HepG2 (cell line): ENCODE measurements at regions not wholly inside any gene's neighbourhood (a gene's known extent, or its start where the extent isn't known, plus 50 kb on each side); places are given as distances from the start of the nearest gene placed in this dataset.

Source experiments
- EP300 ChIP-seq, 3 experiments: sonication (generic) in 1 of 3; formaldehyde crosslinking in 1 of 3; IDR thresholded peaks; 2 replicates each; pipeline versions ENCODE4 v1.5.1 to v1.6.1; 2011 to 2020; ENCODE audit warnings: low read depth in 2 of 3, low read length in 2 of 3, borderline replicate concordance in 1 of 3, improper control_type of control experiment in 1 of 3, mild to moderate bottlenecking in 1 of 3, missing genetic modification reagents in 1 of 3, moderate library complexity in 1 of 3
- FOXK1 ChIP-seq: sonication (generic); formaldehyde crosslinking; IDR thresholded peaks from 2 replicates; pipeline ENCODE4 v1.4.0; 2020; ENCODE audit warnings: low read depth, missing genetic modification reagents, borderline replicate concordance
- JARID2 ChIP-seq: sonication (generic); formaldehyde crosslinking; IDR thresholded peaks from 2 replicates; pipeline ENCODE4 v1.8.1; 2023; ENCODE audit warnings: missing genetic modification reagents, inconsistent platforms; ENCODE audit not compliant: insufficient replicate concordance
- RBM22 ChIP-seq: fragments of 200-400 bp; formaldehyde crosslinking; optimal IDR thresholded peaks from 2 replicates; pipeline ENCODE3; 2017; ENCODE audit warnings: mild to moderate bottlenecking, low read length, moderate library complexity
- TCF12 ChIP-seq, 2 experiments: fragments of 450-650 bp in 1 of 2; sonication (generic) in 1 of 2; formaldehyde crosslinking in 1 of 2; IDR thresholded peaks; 2 replicates each; pipeline versions ENCODE4 v1.6.1 to v1.8.0; 2017 to 2022; ENCODE audit warnings: antibody characterized with exemption in 1 of 2, mild to moderate bottlenecking in 1 of 2, missing genetic modification reagents in 1 of 2, moderate library complexity in 1 of 2
- ZBTB7B ChIP-seq: sonication (generic); formaldehyde crosslinking; IDR thresholded peaks from 2 replicates; pipeline ENCODE4 v1.4.0; 2020; ENCODE audit warnings: missing genetic modification reagents
- ZNF570 ChIP-seq: sonication (generic); formaldehyde crosslinking; IDR thresholded peaks from 2 replicates; pipeline ENCODE4 v1.4.0; 2020; ENCODE audit warnings: mild to moderate bottlenecking, missing genetic modification reagents, borderline replicate concordance
- TF ChIP-seq, protein P1 (sequence below): IDR thresholded peaks from 2 replicates; pipeline ENCODE4 v1.6.1; 2018; ENCODE audit warnings: missing genetic modification reagents
- TF ChIP-seq, protein P2 (sequence below): sonication (generic); formaldehyde crosslinking; IDR thresholded peaks from 2 replicates; pipeline ENCODE4 v1.9.0; 2021; ENCODE audit warnings: missing genetic modification reagents, mild to moderate bottlenecking, borderline replicate concordance
- TF ChIP-seq, protein P3 (sequence below): IDR thresholded peaks from 2 replicates; pipeline ENCODE4 v1.6.1; 2016; ENCODE audit warnings: low read depth, borderline replicate concordance
- TF ChIP-seq, protein P4 (sequence below): IDR thresholded peaks from 2 replicates; pipeline ENCODE4 v1.6.1; 2012; ENCODE audit warnings: low read depth, low read length, improper control_type of control experiment
- TF ChIP-seq, protein P5 (sequence below): sonication (generic); formaldehyde crosslinking; IDR thresholded peaks from 2 replicates; pipeline ENCODE4 v1.9.0; 2021; ENCODE audit warnings: missing genetic modification reagents, borderline replicate concordance
- TF ChIP-seq, protein P6 (sequence below): sonication (generic); formaldehyde crosslinking; IDR thresholded peaks from 2 replicates; pipeline ENCODE4 v1.8.0; 2023; ENCODE audit warnings: mild to moderate bottlenecking, missing genetic modification reagents
- TF ChIP-seq, protein P7 (sequence below): IDR thresholded peaks from 2 replicates; pipeline ENCODE4 v1.6.1; 2016; ENCODE audit warnings: missing compliant biosample characterization, missing genetic modification reagents, borderline replicate concordance

DNA sequence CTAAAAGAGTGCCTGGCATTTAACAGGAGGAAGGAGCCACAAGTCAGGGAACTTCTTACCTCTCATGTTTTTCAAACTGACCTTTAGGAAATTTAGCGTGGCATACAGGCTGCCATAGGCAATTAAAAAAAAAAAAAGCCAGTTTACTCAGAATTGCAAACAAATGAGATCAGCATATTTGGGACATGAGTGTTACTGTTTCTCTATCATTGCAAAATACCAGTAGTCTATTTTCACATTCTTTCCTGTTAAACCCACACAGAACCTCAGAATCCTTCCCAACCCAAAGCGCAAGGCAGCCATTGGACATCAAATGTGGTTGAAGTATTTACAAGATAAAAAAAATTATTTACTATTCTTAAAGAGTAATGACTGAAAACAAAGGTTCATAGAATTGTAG, 366.4 kb upstream of the DYNLRB2 start (continued):
- TF ChIP-seq, protein P1, sequence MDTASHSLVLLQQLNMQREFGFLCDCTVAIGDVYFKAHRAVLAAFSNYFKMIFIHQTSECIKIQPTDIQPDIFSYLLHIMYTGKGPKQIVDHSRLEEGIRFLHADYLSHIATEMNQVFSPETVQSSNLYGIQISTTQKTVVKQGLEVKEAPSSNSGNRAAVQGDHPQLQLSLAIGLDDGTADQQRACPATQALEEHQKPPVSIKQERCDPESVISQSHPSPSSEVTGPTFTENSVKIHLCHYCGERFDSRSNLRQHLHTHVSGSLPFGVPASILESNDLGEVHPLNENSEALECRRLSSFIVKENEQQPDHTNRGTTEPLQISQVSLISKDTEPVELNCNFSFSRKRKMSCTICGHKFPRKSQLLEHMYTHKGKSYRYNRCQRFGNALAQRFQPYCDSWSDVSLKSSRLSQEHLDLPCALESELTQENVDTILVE = no peak
- TF ChIP-seq FOXK1 (CRISPR knock-in tag) = no peak
- TF ChIP-seq, protein P2, sequence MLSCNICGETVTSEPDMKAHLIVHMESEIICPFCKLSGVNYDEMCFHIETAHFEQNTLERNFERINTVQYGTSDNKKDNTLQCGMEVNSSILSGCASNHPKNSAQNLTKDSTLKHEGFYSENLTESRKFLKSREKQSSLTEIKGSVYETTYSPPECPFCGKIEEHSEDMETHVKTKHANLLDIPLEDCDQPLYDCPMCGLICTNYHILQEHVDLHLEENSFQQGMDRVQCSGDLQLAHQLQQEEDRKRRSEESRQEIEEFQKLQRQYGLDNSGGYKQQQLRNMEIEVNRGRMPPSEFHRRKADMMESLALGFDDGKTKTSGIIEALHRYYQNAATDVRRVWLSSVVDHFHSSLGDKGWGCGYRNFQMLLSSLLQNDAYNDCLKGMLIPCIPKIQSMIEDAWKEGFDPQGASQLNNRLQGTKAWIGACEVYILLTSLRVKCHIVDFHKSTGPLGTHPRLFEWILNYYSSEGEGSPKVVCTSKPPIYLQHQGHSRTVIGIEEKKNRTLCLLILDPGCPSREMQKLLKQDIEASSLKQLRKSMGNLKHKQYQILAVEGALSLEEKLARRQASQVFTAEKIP (CRISPR knock-in tag) = no peak
- TF ChIP-seq, protein P3, sequence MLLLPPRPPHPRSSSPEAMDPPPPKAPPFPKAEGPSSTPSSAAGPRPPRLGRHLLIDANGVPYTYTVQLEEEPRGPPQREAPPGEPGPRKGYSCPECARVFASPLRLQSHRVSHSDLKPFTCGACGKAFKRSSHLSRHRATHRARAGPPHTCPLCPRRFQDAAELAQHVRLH (CRISPR knock-in tag) = no peak
- TF ChIP-seq, protein P4, sequence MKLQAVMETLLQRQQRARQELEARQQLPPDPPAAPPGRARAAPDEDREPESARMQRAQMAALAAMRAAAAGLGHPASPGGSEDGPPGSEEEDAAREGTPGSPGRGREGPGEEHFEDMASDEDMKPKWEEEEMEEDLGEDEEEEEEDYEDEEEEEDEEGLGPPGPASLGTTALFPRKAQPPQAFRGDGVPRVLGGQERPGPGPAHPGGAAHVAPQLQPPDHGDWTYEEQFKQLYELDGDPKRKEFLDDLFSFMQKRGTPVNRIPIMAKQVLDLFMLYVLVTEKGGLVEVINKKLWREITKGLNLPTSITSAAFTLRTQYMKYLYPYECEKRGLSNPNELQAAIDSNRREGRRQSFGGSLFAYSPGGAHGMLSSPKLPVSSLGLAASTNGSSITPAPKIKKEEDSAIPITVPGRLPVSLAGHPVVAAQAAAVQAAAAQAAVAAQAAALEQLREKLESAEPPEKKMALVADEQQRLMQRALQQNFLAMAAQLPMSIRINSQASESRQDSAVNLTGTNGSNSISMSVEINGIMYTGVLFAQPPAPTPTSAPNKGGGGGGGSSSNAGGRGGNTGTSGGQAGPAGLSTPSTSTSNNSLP = peak; percentile 51; the same call in 1 of the 2 replicates
- TF ChIP-seq RBM22 = no peak
- no peak for TF ChIP-seq JARID2 (CRISPR knock-in tag)
- TF ChIP-seq, protein P5, sequence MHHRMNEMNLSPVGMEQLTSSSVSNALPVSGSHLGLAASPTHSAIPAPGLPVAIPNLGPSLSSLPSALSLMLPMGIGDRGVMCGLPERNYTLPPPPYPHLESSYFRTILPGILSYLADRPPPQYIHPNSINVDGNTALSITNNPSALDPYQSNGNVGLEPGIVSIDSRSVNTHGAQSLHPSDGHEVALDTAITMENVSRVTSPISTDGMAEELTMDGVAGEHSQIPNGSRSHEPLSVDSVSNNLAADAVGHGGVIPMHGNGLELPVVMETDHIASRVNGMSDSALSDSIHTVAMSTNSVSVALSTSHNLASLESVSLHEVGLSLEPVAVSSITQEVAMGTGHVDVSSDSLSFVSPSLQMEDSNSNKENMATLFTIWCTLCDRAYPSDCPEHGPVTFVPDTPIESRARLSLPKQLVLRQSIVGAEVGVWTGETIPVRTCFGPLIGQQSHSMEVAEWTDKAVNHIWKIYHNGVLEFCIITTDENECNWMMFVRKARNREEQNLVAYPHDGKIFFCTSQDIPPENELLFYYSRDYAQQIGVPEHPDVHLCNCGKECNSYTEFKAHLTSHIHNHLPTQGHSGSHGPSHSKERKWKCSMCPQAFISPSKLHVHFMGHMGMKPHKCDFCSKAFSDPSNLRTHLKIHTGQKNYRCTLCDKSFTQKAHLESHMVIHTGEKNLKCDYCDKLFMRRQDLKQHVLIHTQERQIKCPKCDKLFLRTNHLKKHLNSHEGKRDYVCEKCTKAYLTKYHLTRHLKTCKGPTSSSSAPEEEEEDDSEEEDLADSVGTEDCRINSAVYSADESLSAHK (CRISPR knock-in tag) = no peak
- TF ChIP-seq, protein P6, sequence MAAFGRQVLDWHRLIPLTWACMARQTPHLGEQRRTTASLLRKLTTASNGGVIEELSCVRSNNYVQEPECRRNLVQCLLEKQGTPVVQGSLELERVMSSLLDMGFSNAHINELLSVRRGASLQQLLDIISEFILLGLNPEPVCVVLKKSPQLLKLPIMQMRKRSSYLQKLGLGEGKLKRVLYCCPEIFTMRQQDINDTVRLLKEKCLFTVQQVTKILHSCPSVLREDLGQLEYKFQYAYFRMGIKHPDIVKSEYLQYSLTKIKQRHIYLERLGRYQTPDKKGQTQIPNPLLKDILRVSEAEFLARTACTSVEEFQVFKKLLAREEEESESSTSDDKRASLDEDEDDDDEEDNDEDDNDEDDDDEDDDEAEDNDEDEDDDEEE = no peak
- TF ChIP-seq TCF12 (IDR thresholded peaks at IDR 0.05) = no peak
- no peak for TF ChIP-seq TCF12 (CRISPR knock-in tag; IDR thresholded peaks at IDR 0.05)
- peak in 1 of 2 experiments; percentile 35; a peak in 1 of 4 replicates for TF ChIP-seq EP300 (IDR thresholded peaks at IDR 0.05; ENCODE audit: low read depth in 2 of 2, low read length in 2 of 2)
- TF ChIP-seq EP300 (CRISPR knock-in tag; IDR thresholded peaks at IDR 0.05; ENCODE audit: borderline replicate concordance) = no peak
- TF ChIP-seq, protein P7, sequence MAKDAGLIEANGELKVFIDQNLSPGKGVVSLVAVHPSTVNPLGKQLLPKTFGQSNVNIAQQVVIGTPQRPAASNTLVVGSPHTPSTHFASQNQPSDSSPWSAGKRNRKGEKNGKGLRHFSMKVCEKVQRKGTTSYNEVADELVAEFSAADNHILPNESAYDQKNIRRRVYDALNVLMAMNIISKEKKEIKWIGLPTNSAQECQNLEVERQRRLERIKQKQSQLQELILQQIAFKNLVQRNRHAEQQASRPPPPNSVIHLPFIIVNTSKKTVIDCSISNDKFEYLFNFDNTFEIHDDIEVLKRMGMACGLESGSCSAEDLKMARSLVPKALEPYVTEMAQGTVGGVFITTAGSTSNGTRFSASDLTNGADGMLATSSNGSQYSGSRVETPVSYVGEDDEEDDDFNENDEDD (CRISPR knock-in tag) = no peak
- TF ChIP-seq ZNF570 (CRISPR knock-in tag) = no peak
- TF ChIP-seq ZBTB7B = no peak
